ENCODE measurements at regions not wholly inside any gene's neighbourhood (a gene's known extent, or its start where the extent isn't known, plus 50 kb on each side); places are given as distances from the start of the nearest gene placed in this dataset.
"Not testable (repeated sequence)": the region's sequence is repeated elsewhere in the genome, so short reads cannot be mapped to it uniquely, and the experiment has no call there.

GRCh38 chr2:85949280-85949679 lies 60.5 kb upstream of the ST3GAL5 start:
- peak; percentile 93 for ATAC-seq
- H3K27ac ChIP-seq, result peak overlapping the region; percentile 66 to 90 (median 83)

GRCh38 chr2:85947593-85947992 lies 58.8 kb upstream of the ST3GAL5 start:
- DNase-seq, result no peak
- no peaks in the 10 kb centered on the region for H3K9me3 ChIP-seq
- H3K27me3 ChIP-seq, result no peaks in the 10 kb centered on the region
- H3K27ac ChIP-seq, result no peak overlapping the region
- no peaks in the 10 kb centered on the region for H3K36me3 ChIP-seq (replicated peaks in 1 of 2; ENCODE audit: insufficient read depth in 1 of 2, low read depth in 2 of 2)
- intact Hi-C loops (cut with DNase I), result no loop called here
- no peak for TF ChIP-seq CTCF (IDR thresholded peaks at IDR 0.05)
- no peak for TF ChIP-seq POLR2A (IDR thresholded peaks at IDR 0.05)
- peaks cover 40% of the 10 kb centered on the region for H3K4me1 ChIP-seq
- no peak for ATAC-seq
- H3K4me3 ChIP-seq, result no peak overlapping the region

More at GRCh38 chr2:85949280-85949679, 60.5 kb upstream of the ST3GAL5 start:
- Histone ChIP-seq H3K36me3 (replicated peaks in 1 of 2; ENCODE audit: insufficient read depth in 1 of 2, low read depth in 2 of 2) (no peaks in the 10 kb centered on the region), H3K4me3 (no peak overlapping the region), H3K9me3 (no peaks in the 10 kb centered on the region), H3K27me3 (no peaks in the 10 kb centered on the region), H3K4me1 (peaks cover 56% of the 10 kb centered on the region)
- TF ChIP-seq CTCF (IDR thresholded peaks at IDR 0.05), result peak in 1 of 7 experiments; percentile 10
- peak in 2 of 3 donors; percentile 41 to 48 for TF ChIP-seq POLR2A (IDR thresholded peaks at IDR 0.05)
- 10% methylated on average over 5 of the region's 5 CpGs for WGBS, 2 donors
- intact Hi-C loops (cut with DNase I), result no loop called here
- DNase-seq, result peak; percentile 88 to 97 (median 93)

GRCh38 chr2:85945586-85945985 lies 56.8 kb upstream of the ST3GAL5 start:
- Histone ChIP-seq H3K4me1 (peaks cover 22% of the 10 kb centered on the region), H3K4me3 (no peak overlapping the region), H3K9me3 (no peaks in the 10 kb centered on the region), H3K27me3 (no peaks in the 10 kb centered on the region), H3K27ac (no peak overlapping the region), H3K36me3 (replicated peaks in 1 of 2; ENCODE audit: insufficient read depth in 1 of 2, low read depth in 2 of 2) (no peaks in the 10 kb centered on the region)
- ATAC-seq (no peak), DNase-seq (no peak)
- no peak for TF ChIP-seq CTCF (IDR thresholded peaks at IDR 0.05)
- no peak for TF ChIP-seq POLR2A (IDR thresholded peaks at IDR 0.05)
- intact Hi-C loops (cut with DNase I), result no loop called here

GRCh38 chr2:85945172-85945571 lies 56.4 kb upstream of the ST3GAL5 start:
- no peak overlapping the region for H3K27ac ChIP-seq
- no peaks in the 10 kb centered on the region for H3K36me3 ChIP-seq (replicated peaks in 1 of 2; ENCODE audit: insufficient read depth in 1 of 2, low read depth in 2 of 2)
- peaks cover 18% of the 10 kb centered on the region for H3K4me1 ChIP-seq
- H3K9me3 ChIP-seq, result no peaks in the 10 kb centered on the region
- no peaks in the 10 kb centered on the region for H3K27me3 ChIP-seq
- TF ChIP-seq CTCF (IDR thresholded peaks at IDR 0.05), result no peak
- TF ChIP-seq POLR2A (IDR thresholded peaks at IDR 0.05), result no peak
- H3K4me3 ChIP-seq, result no peak overlapping the region
- DNase-seq (no peak), ATAC-seq (no peak)
- 79 to 89% methylated on average over 3 of the region's 3 CpGs for WGBS, 2 donors
- intact Hi-C loops (cut with DNase I), result no loop called here

- intact Hi-C loops (cut with DNase I), result no loop called here
- no peak for DNase-seq
- no peaks in the 10 kb centered on the region for H3K36me3 ChIP-seq (replicated peaks in 1 of 2; ENCODE audit: insufficient read depth in 1 of 2, low read depth in 2 of 2)
- 71 to 100% methylated on average over 1 of the region's 1 CpG for WGBS, 2 donors
- H3K4me3 ChIP-seq, result no peak overlapping the region
- H3K9me3 ChIP-seq, result no peaks in the 10 kb centered on the region
- no peaks in the 10 kb centered on the region for H3K27me3 ChIP-seq
- no peak for TF ChIP-seq POLR2A (IDR thresholded peaks at IDR 0.05)
- H3K27ac ChIP-seq, result no peak overlapping the region
- H3K4me1 ChIP-seq, result no peaks in the 10 kb centered on the region
- ATAC-seq, result no peak
Measured at GRCh38 chr2:85942346-85942957, 53.7 kb upstream of the ST3GAL5 start.

GRCh38 chr2:85941490-85941889 lies 52.7 kb upstream of the ST3GAL5 start:
- H3K4me1 ChIP-seq, result not testable (repeated sequence)

More at GRCh38 chr2:85941490-85941889, 52.7 kb upstream of the ST3GAL5 start:
- 76 to 83% methylated on average over 2 of the region's 2 CpGs for WGBS, 2 donors
- H3K4me3 ChIP-seq; H3K27ac ChIP-seq; H3K36me3 ChIP-seq (replicated peaks in 1 of 2; ENCODE audit: insufficient read depth in 1 of 2, low read depth in 2 of 2); ATAC-seq; intact Hi-C loops (cut with DNase I); H3K27me3 ChIP-seq; DNase-seq; H3K9me3 ChIP-seq: not testable (repeated sequence)
